ENCODE measurements at regions not wholly inside any gene's neighbourhood (a gene's known extent, or its start where the extent isn't known, plus 50 kb on each side); places are given as distances from the start of the nearest gene placed in this dataset.

DNA sequence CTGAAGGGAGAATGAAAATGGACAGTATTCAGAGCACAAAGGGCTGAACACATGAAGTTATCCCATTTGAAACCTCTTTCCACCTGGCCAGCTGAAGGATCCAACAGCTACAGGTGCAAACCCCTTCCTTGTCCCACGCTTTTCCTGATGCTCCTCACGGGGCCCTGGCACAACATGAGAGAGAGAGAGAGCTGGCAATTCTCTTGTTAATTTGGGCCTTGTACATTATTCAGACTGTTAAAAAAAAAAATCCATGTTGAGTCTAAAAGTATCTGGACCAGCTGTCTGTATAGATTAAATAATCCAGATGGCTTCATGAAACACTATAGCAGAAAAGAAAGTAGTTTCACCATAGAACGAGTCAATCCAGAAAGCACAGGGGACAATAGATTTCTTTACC lies 74.1 kb downstream of the HMHB1 start:
- H3K36me3 ChIP-seq: no peaks in the 10 kb centered on the region
- no peak for DNase-seq (ENCODE audit: extremely low spot score)
- intact Hi-C loops (cut with DNase I): no loop called here
- 75% methylated on average over 3 of the region's 3 CpGs for WGBS
- H3K4me1 ChIP-seq: peaks cover 19 to 28% (median 25%) of the 10 kb centered on the region in 4 donors
- H3K9me3 ChIP-seq: no peaks in the 10 kb centered on the region
- TF ChIP-seq POLR2AphosphoS5 (IDR thresholded peaks at IDR 0.05): no peak
- TF ChIP-seq POLR2A (IDR thresholded peaks at IDR 0.05; ENCODE audit: low read depth): no peak
- TF ChIP-seq EP300 (IDR thresholded peaks at IDR 0.05): no peak
- TF ChIP-seq, protein P1, sequence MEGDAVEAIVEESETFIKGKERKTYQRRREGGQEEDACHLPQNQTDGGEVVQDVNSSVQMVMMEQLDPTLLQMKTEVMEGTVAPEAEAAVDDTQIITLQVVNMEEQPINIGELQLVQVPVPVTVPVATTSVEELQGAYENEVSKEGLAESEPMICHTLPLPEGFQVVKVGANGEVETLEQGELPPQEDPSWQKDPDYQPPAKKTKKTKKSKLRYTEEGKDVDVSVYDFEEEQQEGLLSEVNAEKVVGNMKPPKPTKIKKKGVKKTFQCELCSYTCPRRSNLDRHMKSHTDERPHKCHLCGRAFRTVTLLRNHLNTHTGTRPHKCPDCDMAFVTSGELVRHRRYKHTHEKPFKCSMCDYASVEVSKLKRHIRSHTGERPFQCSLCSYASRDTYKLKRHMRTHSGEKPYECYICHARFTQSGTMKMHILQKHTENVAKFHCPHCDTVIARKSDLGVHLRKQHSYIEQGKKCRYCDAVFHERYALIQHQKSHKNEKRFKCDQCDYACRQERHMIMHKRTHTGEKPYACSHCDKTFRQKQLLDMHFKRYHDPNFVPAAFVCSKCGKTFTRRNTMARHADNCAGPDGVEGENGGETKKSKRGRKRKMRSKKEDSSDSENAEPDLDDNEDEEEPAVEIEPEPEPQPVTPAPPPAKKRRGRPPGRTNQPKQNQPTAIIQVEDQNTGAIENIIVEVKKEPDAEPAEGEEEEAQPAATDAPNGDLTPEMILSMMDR (IDR thresholded peaks at IDR 0.05): no peak
- H3K27me3 ChIP-seq: no peaks in the 10 kb centered on the region
- no peak overlapping the region for H3K4me3 ChIP-seq
- H3K27ac ChIP-seq (replicated peaks in 1 of 4): peak overlapping the region in 1 of 4 donors; percentile 1

- no peaks in the 10 kb centered on the region for H3K9me3 ChIP-seq
- peaks cover 19 to 28% (median 25%) of the 10 kb centered on the region in 4 donors for H3K4me1 ChIP-seq
- no peak for DNase-seq (ENCODE audit: extremely low spot score)
- H3K27me3 ChIP-seq: no peaks in the 10 kb centered on the region
- intact Hi-C loops (cut with DNase I): no loop called here
- TF ChIP-seq EP300 (IDR thresholded peaks at IDR 0.05) (no peak), POLR2AphosphoS5 (IDR thresholded peaks at IDR 0.05) (no peak), POLR2A (IDR thresholded peaks at IDR 0.05; ENCODE audit: low read depth) (no peak)
- TF ChIP-seq, protein P1 (IDR thresholded peaks at IDR 0.05): no peak
- H3K27ac ChIP-seq (replicated peaks in 1 of 4): peak overlapping the region in 1 of 4 donors; percentile 1
- H3K36me3 ChIP-seq: no peaks in the 10 kb centered on the region
- 42% methylated on average over 6 of the region's 6 CpGs for WGBS
- H3K4me3 ChIP-seq: no peak overlapping the region
These were observed 75.0 kb downstream of the HMHB1 start for GRCh38 chr5:143886651-143887638.

DNA sequence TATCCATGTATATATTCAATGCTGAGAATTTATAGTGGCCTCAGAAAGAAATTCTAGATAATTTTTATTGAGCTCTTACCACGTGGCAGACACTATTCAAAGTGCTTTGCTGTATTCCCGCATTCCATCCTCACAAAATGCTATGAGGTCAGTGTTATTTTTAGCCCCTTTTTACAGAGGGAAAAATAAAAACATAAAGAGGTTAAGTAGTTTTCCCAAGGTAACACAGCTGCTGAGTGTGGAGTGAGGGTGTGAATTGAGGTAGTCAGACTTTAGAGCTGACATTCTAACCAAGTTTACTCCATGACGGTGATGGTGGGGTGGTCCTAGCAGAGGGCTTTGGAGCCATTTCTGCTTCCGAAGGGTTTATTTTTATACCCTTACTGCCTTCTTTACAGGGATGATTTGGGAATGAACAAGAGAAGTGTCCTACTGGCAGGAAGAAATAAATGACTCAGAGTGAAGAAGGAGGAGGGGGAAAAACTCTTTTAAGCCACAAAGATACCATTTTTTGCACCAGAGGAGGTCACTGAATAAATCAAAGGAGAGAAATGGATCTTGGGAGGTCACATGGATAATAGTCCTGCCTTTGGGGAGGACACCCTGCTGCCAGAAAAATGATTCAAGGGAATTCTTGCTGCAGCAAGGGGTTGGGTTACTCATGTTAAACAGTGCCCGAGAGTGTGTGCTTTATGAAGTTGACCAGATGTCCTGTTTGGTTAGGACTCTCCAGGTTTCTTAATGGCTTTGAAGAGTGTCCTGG lies 76.1 kb downstream of the HMHB1 start:
- Histone ChIP-seq H3K4me3 (no peak overlapping the region), H3K27me3 (no peaks in the 10 kb centered on the region), H3K27ac (replicated peaks in 1 of 4) (no peak overlapping the region), H3K36me3 (no peaks in the 10 kb centered on the region), H3K4me1 (peaks cover 19 to 28% (median 25%) of the 10 kb centered on the region in 4 donors), H3K9me3 (no peaks in the 10 kb centered on the region)
- DNase-seq (ENCODE audit: extremely low spot score): no peak
- intact Hi-C loops (cut with DNase I): no loop called here
- WGBS: 55% methylated on average over 5 of the region's 5 CpGs
- TF ChIP-seq POLR2A (IDR thresholded peaks at IDR 0.05; ENCODE audit: low read depth) (no peak), EP300 (IDR thresholded peaks at IDR 0.05) (no peak), POLR2AphosphoS5 (IDR thresholded peaks at IDR 0.05) (no peak)
- TF ChIP-seq, protein P1 (IDR thresholded peaks at IDR 0.05): no peak

GRCh38 chr5:143888912-143889311 lies 77.0 kb downstream of the HMHB1 start:
- no peak for TF ChIP-seq POLR2A (IDR thresholded peaks at IDR 0.05; ENCODE audit: low read depth)
- TF ChIP-seq, protein P1 (IDR thresholded peaks at IDR 0.05): no peak
- no peak for TF ChIP-seq EP300 (IDR thresholded peaks at IDR 0.05)
- TF ChIP-seq POLR2AphosphoS5 (IDR thresholded peaks at IDR 0.05): no peak
- intact Hi-C loops (cut with DNase I): no loop called here
- Histone ChIP-seq H3K4me3 (no peak overlapping the region), H3K36me3 (no peaks in the 10 kb centered on the region), H3K4me1 (peaks cover 19 to 28% (median 25%) of the 10 kb centered on the region in 4 donors), H3K27ac (replicated peaks in 1 of 4) (no peak overlapping the region), H3K9me3 (no peaks in the 10 kb centered on the region), H3K27me3 (no peaks in the 10 kb centered on the region)
- DNase-seq (ENCODE audit: extremely low spot score): no peak
- WGBS: 98% methylated on average over 3 of the region's 3 CpGs
